ENCODE measurements at regions not wholly inside any gene's neighbourhood (a gene's known extent, or its start where the extent isn't known, plus 50 kb on each side); places are given as distances from the start of the nearest gene placed in this dataset.
"Not testable (repeated sequence)": the region's sequence is repeated elsewhere in the genome, so short reads cannot be mapped to it uniquely, and the experiment has no call there.

DNA sequence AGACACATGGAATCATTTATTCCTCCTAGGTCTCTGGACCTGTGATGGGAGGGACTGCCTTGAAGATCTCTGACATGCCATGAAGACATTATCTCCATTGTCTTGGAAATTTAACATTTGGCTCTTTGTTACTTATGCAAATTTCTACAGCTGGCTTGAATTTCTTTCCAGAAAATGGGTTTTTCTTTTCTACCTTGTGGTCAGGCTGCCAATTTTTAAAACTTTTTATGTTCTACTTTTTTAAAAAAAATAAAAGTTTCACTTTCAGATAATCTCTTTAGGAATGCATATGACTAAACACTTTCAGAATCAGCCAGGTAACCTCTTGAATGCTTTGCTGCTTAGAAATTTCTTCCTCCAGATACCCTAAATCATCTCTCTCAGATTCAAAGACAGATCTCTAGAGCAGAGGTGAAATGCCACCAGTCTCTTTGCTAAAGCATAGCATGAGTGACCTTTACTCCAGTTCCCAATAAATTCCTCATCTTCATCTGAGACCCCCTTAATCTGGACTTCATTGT, 209.6 kb downstream of the RPRM start:
- TF ChIP-seq, protein P1, sequence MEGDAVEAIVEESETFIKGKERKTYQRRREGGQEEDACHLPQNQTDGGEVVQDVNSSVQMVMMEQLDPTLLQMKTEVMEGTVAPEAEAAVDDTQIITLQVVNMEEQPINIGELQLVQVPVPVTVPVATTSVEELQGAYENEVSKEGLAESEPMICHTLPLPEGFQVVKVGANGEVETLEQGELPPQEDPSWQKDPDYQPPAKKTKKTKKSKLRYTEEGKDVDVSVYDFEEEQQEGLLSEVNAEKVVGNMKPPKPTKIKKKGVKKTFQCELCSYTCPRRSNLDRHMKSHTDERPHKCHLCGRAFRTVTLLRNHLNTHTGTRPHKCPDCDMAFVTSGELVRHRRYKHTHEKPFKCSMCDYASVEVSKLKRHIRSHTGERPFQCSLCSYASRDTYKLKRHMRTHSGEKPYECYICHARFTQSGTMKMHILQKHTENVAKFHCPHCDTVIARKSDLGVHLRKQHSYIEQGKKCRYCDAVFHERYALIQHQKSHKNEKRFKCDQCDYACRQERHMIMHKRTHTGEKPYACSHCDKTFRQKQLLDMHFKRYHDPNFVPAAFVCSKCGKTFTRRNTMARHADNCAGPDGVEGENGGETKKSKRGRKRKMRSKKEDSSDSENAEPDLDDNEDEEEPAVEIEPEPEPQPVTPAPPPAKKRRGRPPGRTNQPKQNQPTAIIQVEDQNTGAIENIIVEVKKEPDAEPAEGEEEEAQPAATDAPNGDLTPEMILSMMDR (IDR thresholded peaks at IDR 0.05; ENCODE audit: insufficient read depth, missing control alignments): no peak
- DNase-seq (ENCODE audit: insufficient read length, low spot score) (no peak), FAIRE-seq (no peak)

DNA sequence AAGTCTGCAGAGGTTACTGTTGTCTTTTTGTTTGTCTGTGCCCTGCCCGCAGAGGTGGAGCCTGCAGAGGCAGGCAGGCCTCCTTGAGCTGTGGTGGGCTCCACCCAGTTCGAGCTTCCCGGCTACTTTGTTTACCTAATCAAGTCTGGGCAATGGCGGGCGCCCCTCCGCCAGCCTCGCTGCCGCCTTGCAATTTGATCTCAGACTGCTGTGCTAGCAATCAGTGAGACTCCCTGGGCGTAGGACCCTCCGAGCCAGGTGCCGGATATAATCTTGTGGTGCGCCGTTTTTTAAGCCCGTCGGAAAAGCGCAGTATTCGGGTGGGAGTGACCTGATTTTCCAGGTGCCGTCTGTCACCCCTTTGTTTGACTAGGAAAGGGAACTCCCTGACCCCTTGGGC, 221.7 kb downstream of the RPRM start:
- DNase-seq (ENCODE audit: insufficient read length, low spot score); FAIRE-seq: not testable (repeated sequence)

DNA sequence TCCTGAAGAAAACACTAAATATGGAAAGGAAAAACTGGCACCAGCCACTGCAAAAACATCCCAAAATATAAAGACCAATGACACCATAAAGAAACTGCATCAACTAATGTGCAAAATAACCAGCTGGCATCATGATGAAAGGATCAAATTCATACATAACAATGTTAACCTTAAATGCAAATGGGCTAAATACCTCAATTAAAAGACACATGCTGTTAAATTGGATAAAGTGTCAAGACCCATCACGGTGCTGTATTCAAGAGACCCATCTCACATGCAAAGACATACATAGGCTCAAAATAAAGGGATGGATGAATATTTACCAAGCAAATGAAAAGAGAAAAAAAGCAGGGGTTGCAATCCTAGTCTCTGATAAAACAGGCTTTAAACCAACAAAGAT, 231.9 kb downstream of the RPRM start:
- not testable (repeated sequence) for FAIRE-seq; DNase-seq (ENCODE audit: insufficient read length, low spot score)

DNA sequence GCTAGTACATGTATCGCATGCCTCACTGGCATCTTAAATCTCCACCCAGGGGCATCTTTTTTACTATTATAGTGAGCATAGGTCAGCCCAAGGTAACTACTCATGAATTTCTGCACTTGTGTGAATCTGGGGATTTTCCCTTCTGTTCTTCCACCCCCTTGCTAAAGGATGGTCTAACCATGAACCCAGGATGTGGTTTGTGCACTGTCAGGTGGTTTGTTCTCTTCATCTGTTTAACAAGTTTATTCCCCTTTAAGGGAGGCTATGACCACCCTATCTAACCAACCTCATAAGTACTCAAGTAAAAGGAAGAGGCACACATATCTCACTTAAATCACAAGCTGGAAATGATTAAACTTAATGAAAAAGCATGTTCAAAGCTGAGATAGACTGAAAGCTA, 243.0 kb downstream of the RPRM start:
- TF ChIP-seq, protein P1 (IDR thresholded peaks at IDR 0.05; ENCODE audit: insufficient read depth, missing control alignments): no peak
- FAIRE-seq (no peak), DNase-seq (ENCODE audit: insufficient read length, low spot score) (no peak)

DNA sequence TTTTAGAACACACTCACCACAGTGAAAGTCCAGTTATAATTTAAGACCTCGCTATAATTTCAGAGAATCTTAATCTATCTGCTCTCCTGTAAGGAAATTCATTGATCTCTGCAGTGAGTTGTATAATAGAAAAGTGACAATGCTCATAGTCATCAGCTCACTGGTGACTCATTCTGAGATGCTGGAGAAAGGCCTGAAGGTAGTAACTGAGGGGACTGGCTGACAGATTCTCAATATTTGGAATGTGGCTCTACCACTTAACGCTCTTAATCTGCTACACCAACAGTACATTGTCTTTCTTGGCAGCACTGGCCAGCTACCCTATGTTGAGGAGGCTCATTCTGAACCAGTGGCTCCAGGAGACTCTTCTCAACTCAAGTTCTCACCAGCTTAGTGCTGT, 246.1 kb downstream of the RPRM start:
- no peak for FAIRE-seq
- TF ChIP-seq, protein P1 (IDR thresholded peaks at IDR 0.05; ENCODE audit: insufficient read depth, missing control alignments): no peak

DNA sequence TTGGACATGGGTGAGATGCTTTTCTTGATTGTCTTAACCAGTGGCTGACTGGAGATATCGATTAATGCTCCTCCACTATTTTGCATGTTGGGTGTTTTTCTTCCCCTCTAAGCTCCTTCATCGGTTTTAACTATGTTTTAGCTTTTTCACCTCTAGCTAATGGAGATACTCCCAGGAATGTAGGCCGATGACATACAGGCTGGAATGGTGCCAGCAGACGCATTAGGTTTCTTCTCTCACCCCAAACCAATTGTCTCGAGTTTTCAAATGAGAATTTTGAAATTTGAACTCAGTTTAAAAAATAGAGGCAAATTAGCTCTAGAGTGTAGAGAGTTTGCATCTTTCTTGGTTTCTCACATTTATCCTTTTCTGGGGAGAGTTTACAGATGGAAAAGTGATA, 247.6 kb downstream of the RPRM start:
- FAIRE-seq: no peak
- TF ChIP-seq, protein P1 (IDR thresholded peaks at IDR 0.05; ENCODE audit: insufficient read depth, missing control alignments): no peak
- DNase-seq (ENCODE audit: insufficient read length, low spot score): no peak

More for the DNA sequence above, 246.1 kb downstream of the RPRM start:
- DNase-seq (ENCODE audit: insufficient read length, low spot score): no peak

DNA sequence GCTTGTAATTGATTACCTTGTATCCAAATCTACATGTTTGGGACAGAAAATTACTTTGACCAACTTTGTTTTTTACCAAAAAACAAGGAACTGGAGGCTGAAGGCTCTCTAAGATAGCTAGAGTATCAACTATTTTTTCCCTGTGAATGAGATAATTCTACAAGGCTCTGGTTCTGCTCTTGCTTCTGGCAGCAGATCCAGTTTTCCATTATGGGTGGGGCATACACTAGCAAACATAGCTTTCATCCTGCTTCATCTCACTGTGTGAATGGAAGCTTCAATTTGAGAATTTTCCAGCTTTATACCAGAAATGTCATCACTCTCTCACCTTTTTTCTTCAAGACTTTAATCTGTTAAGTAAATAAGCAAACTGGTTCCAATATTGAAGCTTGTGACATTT, 249.7 kb downstream of the RPRM start:
- DNase-seq (ENCODE audit: insufficient read length, low spot score): no peak
- FAIRE-seq: no peak
- TF ChIP-seq, protein P1 (IDR thresholded peaks at IDR 0.05; ENCODE audit: insufficient read depth, missing control alignments): no peak

DNA sequence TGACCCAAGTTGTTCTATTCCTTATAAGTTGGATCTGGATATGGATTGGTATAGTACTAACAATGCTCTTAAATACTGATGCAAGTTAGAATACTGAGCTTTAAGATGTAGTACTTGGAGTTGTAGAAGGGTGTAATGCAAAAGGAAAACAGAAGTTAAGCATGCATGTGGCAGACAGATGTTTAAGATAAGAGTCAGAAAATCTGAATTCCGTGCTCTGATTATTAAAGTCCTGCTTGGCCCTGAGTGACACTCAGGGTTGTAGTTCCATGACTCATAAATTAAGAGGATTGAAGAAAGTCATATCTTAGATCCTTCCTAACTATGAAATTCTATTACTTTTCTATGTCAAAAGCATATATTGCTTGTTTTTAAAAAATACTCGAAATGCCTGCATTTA, 250.6 kb downstream of the RPRM start:
- FAIRE-seq (no peak), DNase-seq (ENCODE audit: insufficient read length, low spot score) (no peak)
- TF ChIP-seq, protein P1 (IDR thresholded peaks at IDR 0.05; ENCODE audit: insufficient read depth, missing control alignments): no peak
